ENCODE measurements at regions not wholly inside any gene's neighbourhood (a gene's known extent, or its start where the extent isn't known, plus 50 kb on each side); places are given as distances from the start of the nearest gene placed in this dataset.

DNA sequence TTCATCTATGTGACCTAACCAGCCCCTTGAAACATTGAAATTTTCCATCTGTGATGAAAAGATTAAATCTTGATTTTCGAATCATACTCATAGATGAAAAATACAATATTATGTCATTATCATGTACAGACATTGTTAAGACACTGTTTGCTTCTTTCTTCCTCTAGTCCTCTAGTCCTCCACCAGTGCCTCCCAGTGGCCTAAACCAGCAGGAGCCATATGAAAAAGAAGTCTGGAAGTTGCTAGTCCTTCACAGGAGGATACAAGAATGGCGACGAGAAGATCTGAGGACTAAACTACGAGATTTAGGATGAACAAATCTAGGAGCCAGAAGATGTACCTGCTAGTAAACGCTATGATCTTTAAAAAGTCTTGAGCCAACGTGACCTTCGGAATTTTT lies 134.1 kb downstream of the SLC17A6 start:
- ATAC-seq (no peak), DNase-seq (ENCODE audit: low spot score in 2 of 2) (no peak)
- Mint-ChIP-seq H3K4me3 (no peak overlapping the region), H3K4me1 (no peaks in the 10 kb centered on the region), H3K36me3 (no peaks in the 10 kb centered on the region), H3K9me3 (no peaks in the 10 kb centered on the region), H3K27ac (no peak overlapping the region)

DNA sequence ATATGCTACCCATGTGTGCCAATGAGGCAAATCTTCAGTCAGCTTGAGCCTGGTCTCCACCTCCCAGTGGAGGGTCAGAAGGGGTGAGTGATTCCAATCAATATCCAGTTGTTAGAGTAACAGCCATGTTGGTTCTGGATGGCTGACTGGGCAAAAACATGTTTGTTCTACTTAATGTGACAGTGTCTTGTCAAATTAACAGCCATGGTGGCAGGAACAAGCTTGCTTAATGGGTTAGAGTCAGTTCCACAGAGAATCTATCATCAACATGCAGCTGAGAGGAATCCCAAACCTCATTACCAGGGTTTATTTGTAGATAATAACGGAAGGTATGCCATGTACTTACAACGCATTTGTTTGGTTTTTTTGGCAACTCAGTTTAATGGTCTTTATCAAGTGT lies 133.2 kb downstream of the SLC17A6 start:
- Mint-ChIP-seq H3K9me3 (no peaks in the 10 kb centered on the region), H3K4me3 (no peak overlapping the region), H3K27ac (no peak overlapping the region), H3K36me3 (no peaks in the 10 kb centered on the region), H3K4me1 (no peaks in the 10 kb centered on the region)
- DNase-seq (ENCODE audit: low spot score in 2 of 2) (no peak), ATAC-seq (no peak)

DNA sequence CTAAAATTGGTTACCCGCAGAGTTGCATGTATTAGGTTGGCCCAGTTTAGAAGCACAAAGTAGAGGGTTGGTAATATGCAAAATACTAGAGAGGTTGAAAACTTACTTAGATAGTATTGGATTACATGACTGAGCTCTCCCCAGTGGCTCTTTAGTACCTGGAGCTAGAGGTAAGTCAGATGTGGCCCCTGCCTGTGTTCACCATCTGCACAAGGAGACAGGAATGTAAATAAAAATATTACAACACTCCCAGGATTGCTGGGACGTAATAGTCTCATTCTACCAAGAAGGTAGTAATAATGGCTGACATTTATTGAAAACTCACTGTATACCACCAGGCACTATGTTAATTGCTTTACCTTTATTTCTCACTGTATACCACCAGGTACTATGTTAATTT lies 129.6 kb downstream of the SLC17A6 start:
- H3K36me3 Mint-ChIP-seq: no peaks in the 10 kb centered on the region
- H3K4me3 Mint-ChIP-seq: no peak overlapping the region
- peaks cover 3% of the 10 kb centered on the region for H3K9me3 Mint-ChIP-seq
- no peaks in the 10 kb centered on the region for H3K4me1 Mint-ChIP-seq
- no peak overlapping the region for H3K27ac Mint-ChIP-seq
- ATAC-seq (no peak), DNase-seq (ENCODE audit: low spot score in 2 of 2) (no peak)

DNA sequence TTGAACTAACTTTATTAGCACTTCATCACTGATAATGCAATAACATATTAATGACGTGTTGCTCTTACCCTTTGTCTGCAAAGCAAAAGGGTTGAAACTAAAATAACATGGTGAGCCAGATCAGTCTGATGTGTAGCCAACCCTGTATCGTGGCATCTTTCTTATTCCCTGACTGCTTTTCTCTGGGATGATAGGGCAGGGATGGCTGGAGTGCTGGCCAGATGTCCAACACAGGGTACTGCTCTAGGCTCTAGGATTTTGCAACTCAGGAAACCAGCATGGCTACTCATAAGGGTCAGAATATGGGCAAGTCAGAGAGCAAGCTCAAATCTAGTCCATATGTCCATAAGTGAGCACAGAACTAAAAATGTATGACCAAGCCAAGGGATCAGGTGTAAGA lies 129.1 kb downstream of the SLC17A6 start:
- Mint-ChIP-seq H3K9me3 (peaks cover 3% of the 10 kb centered on the region), H3K36me3 (no peaks in the 10 kb centered on the region), H3K27ac (no peak overlapping the region), H3K4me1 (no peaks in the 10 kb centered on the region), H3K4me3 (no peak overlapping the region)
- DNase-seq (ENCODE audit: low spot score in 2 of 2) (no peak), ATAC-seq (no peak)

DNA sequence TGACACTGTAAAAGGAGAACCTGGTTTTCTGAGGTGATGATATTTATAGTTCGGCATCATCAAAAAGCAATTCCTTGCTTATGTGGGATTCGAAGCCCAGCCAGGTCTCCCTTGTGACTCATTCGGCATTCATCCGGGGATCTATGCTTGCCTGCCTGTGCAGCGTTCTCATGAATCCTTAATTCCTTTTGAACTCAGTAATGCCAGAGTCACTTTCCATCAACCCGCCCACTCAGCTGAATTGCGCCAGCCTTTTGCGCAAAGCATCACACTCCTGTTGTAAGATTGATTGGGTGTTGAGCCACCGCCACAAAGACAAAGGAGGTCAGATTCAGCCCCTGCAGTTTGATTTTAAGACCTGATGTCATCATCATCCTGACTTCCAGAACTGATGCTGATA lies 128.6 kb downstream of the SLC17A6 start:
- H3K4me3 Mint-ChIP-seq: no peak overlapping the region
- DNase-seq (ENCODE audit: low spot score in 2 of 2): no peak
- no peak overlapping the region for H3K27ac Mint-ChIP-seq
- no peaks in the 10 kb centered on the region for H3K36me3 Mint-ChIP-seq
- H3K4me1 Mint-ChIP-seq: no peaks in the 10 kb centered on the region
- ATAC-seq: no peak
- H3K9me3 Mint-ChIP-seq: peaks cover 3% of the 10 kb centered on the region

DNA sequence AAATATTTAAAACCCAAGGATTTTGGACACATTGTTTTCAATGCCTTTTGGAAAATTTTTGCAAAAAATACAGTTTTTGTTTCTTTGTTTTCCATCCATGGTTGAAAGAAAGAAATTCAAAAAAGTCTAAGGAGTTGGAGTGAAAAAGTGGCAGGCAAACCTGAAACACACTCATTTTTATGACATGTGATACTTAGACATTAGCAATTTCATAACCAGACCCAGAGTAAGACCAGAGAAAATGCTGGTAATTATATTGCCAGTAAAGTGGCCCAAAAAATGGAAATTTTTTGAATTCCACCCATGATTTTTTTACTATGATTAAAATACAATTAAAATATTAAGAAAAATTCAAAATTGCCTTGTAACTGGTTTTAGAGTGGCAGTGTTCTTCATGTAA lies 128.2 kb downstream of the SLC17A6 start:
- peaks cover 3% of the 10 kb centered on the region for H3K9me3 Mint-ChIP-seq
- no peaks in the 10 kb centered on the region for H3K36me3 Mint-ChIP-seq
- no peak for DNase-seq (ENCODE audit: low spot score in 2 of 2)
- no peak overlapping the region for H3K27ac Mint-ChIP-seq
- no peak overlapping the region for H3K4me3 Mint-ChIP-seq
- no peak for ATAC-seq
- H3K4me1 Mint-ChIP-seq: no peaks in the 10 kb centered on the region

DNA sequence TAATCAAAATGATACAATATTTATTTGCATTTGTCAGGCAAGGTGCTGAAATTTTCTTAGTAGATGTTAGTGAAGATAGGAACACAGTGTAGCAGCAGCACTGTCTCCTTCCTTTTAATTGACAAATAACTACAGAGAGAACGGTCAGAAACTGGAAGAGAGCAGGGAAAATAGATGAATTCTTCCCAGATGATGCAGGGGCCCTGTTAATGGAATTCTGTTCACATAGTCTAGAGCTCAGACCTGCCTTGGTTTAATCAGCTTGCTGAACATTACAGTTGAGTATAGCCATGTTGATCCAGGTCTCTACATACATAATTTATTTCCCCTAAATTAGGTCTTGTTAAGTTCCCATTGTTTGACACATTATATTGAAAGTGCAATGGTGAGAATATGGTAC lies 127.4 kb downstream of the SLC17A6 start:
- Mint-ChIP-seq H3K4me1 (no peaks in the 10 kb centered on the region), H3K36me3 (no peaks in the 10 kb centered on the region), H3K27ac (no peak overlapping the region), H3K4me3 (no peak overlapping the region), H3K9me3 (peaks cover 3% of the 10 kb centered on the region)
- DNase-seq (ENCODE audit: low spot score in 2 of 2) (no peak), ATAC-seq (no peak)

DNA sequence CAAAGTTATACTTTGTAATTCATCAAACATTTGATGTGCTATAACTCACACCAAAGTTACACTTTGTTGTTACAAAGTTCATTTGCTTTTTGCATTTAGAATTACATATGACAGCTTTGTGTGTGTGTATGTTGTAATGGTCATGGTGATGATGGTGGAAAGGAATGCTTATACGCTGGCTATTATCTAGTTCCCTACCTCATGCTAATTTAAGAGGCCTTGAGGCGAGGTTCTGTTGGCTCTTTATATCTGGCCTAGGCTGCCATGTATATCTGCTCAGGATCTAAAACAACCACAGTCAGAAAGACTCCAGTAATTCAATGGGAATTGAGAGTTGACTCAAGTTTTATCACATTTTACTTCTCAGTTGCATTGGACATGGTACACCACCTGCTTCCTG lies 123.4 kb downstream of the SLC17A6 start:
- Mint-ChIP-seq H3K27ac (no peak overlapping the region), H3K4me1 (no peaks in the 10 kb centered on the region), H3K9me3 (peaks cover 3% of the 10 kb centered on the region), H3K36me3 (no peaks in the 10 kb centered on the region), H3K4me3 (no peak overlapping the region)
- ATAC-seq: no peak
- DNase-seq (ENCODE audit: low spot score in 2 of 2): no peak

DNA sequence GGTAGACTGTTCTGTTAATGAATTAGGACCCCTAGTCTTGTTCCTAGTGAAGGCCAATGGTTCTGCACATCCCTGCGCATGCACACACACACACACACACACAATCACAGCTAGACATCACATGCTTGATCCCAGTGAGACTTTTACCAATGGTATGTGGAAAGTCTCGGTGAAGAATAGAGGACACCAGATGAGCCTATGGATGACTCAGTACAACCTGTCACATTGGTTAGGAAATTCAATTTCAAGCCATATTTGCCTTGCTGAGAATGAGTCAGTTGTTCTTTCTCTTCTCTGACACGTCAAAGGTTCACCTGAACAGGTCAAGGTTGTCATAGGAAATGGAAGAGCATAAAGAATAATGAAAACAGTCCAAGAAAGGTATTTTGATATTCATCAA lies 122.0 kb downstream of the SLC17A6 start:
- DNase-seq (ENCODE audit: low spot score in 2 of 2) (no peak), ATAC-seq (no peak)
- Mint-ChIP-seq H3K36me3 (no peaks in the 10 kb centered on the region), H3K4me3 (no peak overlapping the region), H3K4me1 (no peaks in the 10 kb centered on the region), H3K9me3 (peaks cover 3% of the 10 kb centered on the region), H3K27ac (no peak overlapping the region)

DNA sequence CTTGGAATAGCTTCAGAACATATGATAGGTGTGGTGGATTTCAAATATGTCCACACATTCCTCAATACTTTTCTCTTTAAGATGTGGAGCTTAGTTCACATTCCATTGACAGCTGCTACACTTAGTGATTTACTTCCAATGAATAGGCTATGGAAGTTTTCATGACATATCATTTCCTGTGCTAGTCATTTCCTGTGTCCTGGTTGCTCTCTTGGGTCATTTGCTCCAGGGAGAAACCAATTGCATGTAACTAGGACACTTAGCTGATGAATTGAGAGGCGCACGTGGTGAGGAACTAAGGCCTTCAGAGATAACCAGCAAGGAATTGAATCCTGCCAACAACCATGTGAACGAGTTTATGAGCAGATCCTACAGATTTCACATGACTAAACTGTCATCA lies 120.9 kb downstream of the SLC17A6 start:
- H3K9me3 Mint-ChIP-seq: peaks cover 3% of the 10 kb centered on the region
- DNase-seq (ENCODE audit: low spot score in 2 of 2): no peak
- H3K4me1 Mint-ChIP-seq: no peaks in the 10 kb centered on the region
- H3K27ac Mint-ChIP-seq: no peak overlapping the region
- no peak for ATAC-seq
- no peaks in the 10 kb centered on the region for H3K36me3 Mint-ChIP-seq
- H3K4me3 Mint-ChIP-seq: no peak overlapping the region

DNA sequence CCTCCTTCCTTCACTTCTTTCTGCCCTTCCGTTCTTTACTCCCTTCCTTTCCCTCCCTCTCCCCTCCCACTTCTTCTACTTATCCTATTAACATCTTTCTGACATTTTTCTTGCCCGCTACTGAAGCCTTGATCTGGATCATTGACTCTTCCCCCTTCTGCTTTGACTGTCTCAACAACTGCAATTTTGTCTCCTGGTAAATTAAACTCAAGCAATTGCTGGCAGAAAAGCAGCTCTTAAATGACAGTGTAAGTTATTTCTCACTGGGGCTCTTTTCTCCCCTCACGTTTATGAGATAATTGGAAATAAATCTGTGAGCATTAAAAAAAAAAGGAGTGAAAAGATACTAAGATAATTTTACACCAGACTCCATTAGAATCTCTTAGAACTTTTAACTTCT lies 120.0 kb downstream of the SLC17A6 start:
- DNase-seq (ENCODE audit: low spot score in 2 of 2) (no peak), ATAC-seq (no peak)
- Mint-ChIP-seq H3K4me3 (no peak overlapping the region), H3K4me1 (no peaks in the 10 kb centered on the region), H3K27ac (no peak overlapping the region), H3K36me3 (no peaks in the 10 kb centered on the region), H3K9me3 (peaks cover 3% of the 10 kb centered on the region)

DNA sequence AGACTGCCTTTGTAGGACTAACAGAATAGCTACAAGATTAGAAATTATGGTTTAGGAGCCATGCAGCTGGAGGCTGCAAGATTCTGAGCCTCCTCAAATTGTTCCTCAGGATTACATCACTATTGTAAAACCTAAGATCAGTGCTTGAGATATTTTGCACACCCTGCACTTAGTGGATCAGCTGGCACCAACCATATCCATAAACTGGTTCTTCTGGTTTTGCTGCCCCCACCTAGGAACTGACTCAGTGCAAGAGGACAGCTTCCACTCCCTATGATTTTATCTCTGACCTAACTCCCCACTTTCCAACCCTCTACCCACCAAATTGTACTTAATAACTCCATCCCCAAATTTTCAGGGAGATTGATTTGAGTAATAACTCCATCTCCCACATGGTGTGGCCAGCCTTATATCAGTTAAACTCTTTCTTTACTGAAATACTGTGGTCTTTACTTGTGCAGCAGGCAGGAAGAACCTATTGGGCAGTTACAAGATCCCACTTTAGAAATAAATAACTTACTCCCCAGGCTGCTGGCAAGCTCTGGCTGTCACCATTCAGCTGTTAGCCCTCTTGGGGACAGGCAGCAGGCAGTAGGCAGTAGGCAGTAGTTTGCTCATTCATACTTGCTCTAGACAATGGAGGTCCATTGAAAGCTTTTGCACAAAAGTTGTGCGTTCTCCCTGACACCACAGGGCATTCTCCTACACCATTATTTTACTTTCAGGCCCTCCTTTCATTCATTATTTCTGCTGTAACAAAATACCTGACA lies 119.0 kb downstream of the SLC17A6 start:
- DNase-seq (ENCODE audit: low spot score in 2 of 2) (no peak), ATAC-seq (no peak)
- no peaks in the 10 kb centered on the region for H3K9me3 Mint-ChIP-seq
- H3K4me1 Mint-ChIP-seq: no peaks in the 10 kb centered on the region
- no peak overlapping the region for H3K4me3 Mint-ChIP-seq
- H3K27ac Mint-ChIP-seq: no peak overlapping the region
- no peaks in the 10 kb centered on the region for H3K36me3 Mint-ChIP-seq

DNA sequence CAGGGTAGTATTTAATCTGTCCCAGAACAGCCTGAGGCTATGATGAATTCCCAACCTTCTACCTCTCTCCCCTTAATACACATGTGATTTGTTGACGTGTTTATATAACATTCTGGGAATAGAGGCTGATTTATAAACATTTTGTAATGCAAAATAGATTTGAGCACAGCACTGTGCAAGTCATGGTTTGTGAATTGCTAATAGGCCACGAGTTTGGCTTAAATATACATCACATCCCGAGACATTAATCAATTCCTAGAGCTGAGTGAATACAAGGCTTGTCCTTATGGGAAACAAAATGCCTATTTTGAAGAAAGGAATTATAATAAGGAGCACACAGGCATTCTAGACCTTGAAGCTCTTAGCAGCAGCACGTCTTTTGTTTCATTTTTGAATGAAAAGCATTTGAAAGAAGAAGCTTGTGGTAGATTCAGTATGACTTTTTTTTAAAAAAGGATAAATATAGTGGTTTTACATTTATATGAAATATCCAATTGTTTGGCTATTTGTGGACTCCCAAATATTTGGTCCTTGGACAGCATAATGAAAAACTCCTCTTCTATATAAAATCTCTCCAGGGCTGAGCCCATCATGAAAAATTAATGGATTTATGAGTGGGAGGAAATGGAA lies 116.4 kb downstream of the SLC17A6 start:
- ATAC-seq (no peak), DNase-seq (ENCODE audit: low spot score in 2 of 2) (no peak)
- Mint-ChIP-seq H3K4me1 (no peaks in the 10 kb centered on the region), H3K4me3 (no peak overlapping the region), H3K27ac (no peak overlapping the region), H3K9me3 (no peaks in the 10 kb centered on the region), H3K36me3 (no peaks in the 10 kb centered on the region)

DNA sequence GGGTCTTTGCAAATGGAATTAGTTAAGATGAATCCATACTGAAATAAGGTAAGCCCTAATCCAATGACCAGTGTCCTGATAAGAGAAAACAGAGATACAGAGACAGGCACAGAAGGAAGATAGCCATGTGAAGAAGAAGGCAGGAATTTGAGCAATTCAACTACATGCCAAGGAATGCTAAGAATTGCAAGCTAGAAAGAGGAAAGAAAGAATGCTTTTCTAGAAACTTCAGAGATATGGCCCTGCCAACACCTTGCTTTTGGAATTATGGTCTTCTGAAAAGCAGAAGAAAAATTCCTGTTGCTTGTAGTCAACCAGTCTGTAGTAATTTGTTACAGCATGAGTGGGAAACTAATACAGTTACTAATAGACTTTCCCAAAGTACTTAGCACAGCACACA lies 111.3 kb downstream of the SLC17A6 start:
- no peaks in the 10 kb centered on the region for H3K9me3 Mint-ChIP-seq

DNA sequence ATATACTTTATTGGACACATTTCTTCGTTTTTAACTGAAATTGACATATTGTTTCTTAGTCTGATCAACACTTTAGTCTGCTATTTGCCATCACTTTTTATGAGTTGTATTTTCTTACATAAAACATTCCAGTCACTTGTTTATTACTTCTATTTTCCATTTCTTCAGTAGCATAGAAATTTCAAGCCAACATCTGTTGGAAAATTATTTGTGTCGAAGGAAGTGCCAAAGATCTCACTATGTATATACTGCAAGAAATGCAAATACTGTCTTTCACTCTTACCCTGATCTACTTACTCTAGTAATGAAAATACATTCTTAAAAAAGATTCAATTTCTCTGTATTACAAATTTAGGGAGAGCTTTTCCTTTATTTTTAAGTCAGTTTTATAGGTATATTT lies 105.9 kb downstream of the SLC17A6 start:
- H3K9me3 Mint-ChIP-seq: no peaks in the 10 kb centered on the region
- H3K4me3 Mint-ChIP-seq: no peak overlapping the region
- no peak overlapping the region for H3K27ac Mint-ChIP-seq
- H3K36me3 Mint-ChIP-seq: no peaks in the 10 kb centered on the region
- no peak for DNase-seq (ENCODE audit: low spot score in 2 of 2)
- H3K4me1 Mint-ChIP-seq: no peaks in the 10 kb centered on the region
- ATAC-seq: no peak

More for the DNA sequence above, 111.3 kb downstream of the SLC17A6 start:
- Mint-ChIP-seq H3K36me3 (no peaks in the 10 kb centered on the region), H3K4me3 (no peak overlapping the region), H3K27ac (no peak overlapping the region), H3K4me1 (no peaks in the 10 kb centered on the region)
- DNase-seq (ENCODE audit: low spot score in 2 of 2) (no peak), ATAC-seq (no peak)

DNA sequence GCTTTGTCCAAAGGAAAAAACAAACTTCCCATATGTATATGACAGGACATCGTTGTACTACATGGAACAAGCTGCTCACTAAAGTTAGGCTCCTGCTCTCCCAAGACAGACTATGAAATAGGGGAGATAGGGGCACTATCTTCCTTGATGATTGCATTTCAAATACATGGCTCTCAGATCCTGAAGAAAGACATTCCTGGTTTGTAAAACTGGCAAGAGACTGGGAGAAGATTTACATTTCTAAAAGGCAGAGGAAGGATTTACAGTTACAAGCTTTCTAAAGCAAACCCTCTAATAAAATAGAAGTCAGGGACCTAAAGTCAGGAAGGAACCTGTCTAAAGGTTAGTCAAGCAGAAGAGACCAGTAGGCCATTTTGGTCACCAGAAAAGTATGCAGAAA lies 103.7 kb downstream of the SLC17A6 start:
- Mint-ChIP-seq H3K27ac (no peak overlapping the region), H3K4me3 (no peak overlapping the region), H3K36me3 (no peaks in the 10 kb centered on the region), H3K9me3 (no peaks in the 10 kb centered on the region), H3K4me1 (no peaks in the 10 kb centered on the region)
- DNase-seq (ENCODE audit: low spot score in 2 of 2) (no peak), ATAC-seq (no peak)
